PC-9 (cell line): ENCODE measurements at regions not wholly inside any gene's neighbourhood (a gene's known extent, or its start where the extent isn't known, plus 50 kb on each side); places are given as distances from the start of the nearest gene placed in this dataset.

ENCODE experiments used
- BruUV-seq: library from RNA; stranded (reverse); fragments of 400-500 nt; replicated peaks from 2 replicates; lab custom pipeline; 2021; lab: Mats Ljungman, UMichigan
- CTCF ChIA-PET: fragments of 300-600 bp; sonication (Branson Sonifier 250); formaldehyde crosslinking; loops from one replicate; lab custom pipeline; 2022; ENCODE audit warnings: antibody characterized with exemption; lab: Charles Lee
- POLR2A ChIA-PET: fragments of 300-600 bp; sonication (Branson Sonifier 250); formaldehyde crosslinking; loops from one replicate; lab custom pipeline; 2022; ENCODE audit warnings: antibody characterized with exemption; ENCODE audit not compliant: unreplicated experiment; lab: Charles Lee
- DNase-seq, 2 experiments: peaks; one replicate each; pipeline versions ENCODE4 v3.0.0 to v3.0.0-alpha.2; 2015 to 2022; ENCODE audit warnings: mixed read lengths in 1 of 2
- H2AFZ ChIP-seq: fragments of 200-600 bp; sonication (generic); 2 replicates; pipeline ENCODE4 v1.8.1; 2017; ENCODE audit warnings: antibody characterized with exemption
- H3F3A ChIP-seq: fragments of 200-600 bp; sonication (generic); 2 replicates; pipeline ENCODE4 v1.8.1; 2017; ENCODE audit warnings: antibody characterized with exemption, mild to moderate bottlenecking, low read depth; ENCODE audit not compliant: insufficient read depth
- H3K27ac ChIP-seq: fragments of 200-600 bp; sonication (generic); 2 replicates; pipeline ENCODE4 v1.6.1; 2016; ENCODE audit warnings: mixed run types
- H3K27me3 ChIP-seq: fragments of 200-600 bp; sonication (generic); 2 replicates; pipeline ENCODE4 v1.6.1; 2016; ENCODE audit warnings: low read depth, mixed run types; ENCODE audit not compliant: insufficient read depth
- H3K36me3 ChIP-seq: fragments of 200-600 bp; sonication (generic); 2 replicates; pipeline ENCODE4 v1.6.1; 2016; ENCODE audit warnings: low read depth, mixed run types
- H3K4me1 ChIP-seq: fragments of 200-600 bp; sonication (generic); replicated peaks from 2 replicates; pipeline ENCODE4 v1.6.1; 2016; ENCODE audit warnings: mixed run types; ENCODE audit not compliant: insufficient read depth
- H3K4me2 ChIP-seq: fragments of 200-600 bp; sonication (generic); 2 replicates; pipeline ENCODE4 v1.6.1; 2017; ENCODE audit warnings: mixed run types
- H3K4me3 ChIP-seq: fragments of 200-600 bp; sonication (generic); 2 replicates; pipeline ENCODE4 v1.6.1; 2016; ENCODE audit warnings: mixed run types
- H3K79me2 ChIP-seq: fragments of 200-600 bp; sonication (generic); 2 replicates; pipeline ENCODE4 v1.6.1; 2017; ENCODE audit warnings: low read depth, mixed run types
- H3K9me2 ChIP-seq: fragments of 200-600 bp; sonication (generic); 2 replicates; pipeline ENCODE4 v1.8.1; 2017; ENCODE audit warnings: mild to moderate bottlenecking; ENCODE audit not compliant: insufficient read depth
- H3K9me3 ChIP-seq: fragments of 200-600 bp; sonication (generic); 2 replicates; pipeline ENCODE4 v1.8.1; 2016; ENCODE audit warnings: low read depth; ENCODE audit not compliant: insufficient read depth
- H4K20me1 ChIP-seq: fragments of 200-600 bp; sonication (generic); 2 replicates; pipeline ENCODE4 v1.8.1; 2017; ENCODE audit not compliant: insufficient read depth
- EZH2 ChIP-seq: fragments of 200-600 bp; sonication (generic); IDR thresholded peaks from 2 replicates; pipeline ENCODE4 v1.8.0; 2017; ENCODE audit warnings: antibody characterized with exemption, low read depth
- intact Hi-C: fragments of 100-400 bp; cut with micrococcal nuclease; formaldehyde crosslinking; loops from one replicate; pipeline ENCODE4 v1.10.0; 2022; ENCODE audit not compliant: unreplicated experiment
- TF ChIP-seq, protein P1 (sequence below): fragments of 200-600 bp; sonication (generic); conservative IDR thresholded peaks from 2 replicates; pipeline ENCODE4 v1.6.1; 2017; ENCODE audit warnings: mixed run types, antibody characterized with exemption, mild to moderate bottlenecking, moderate library complexity

DNA sequence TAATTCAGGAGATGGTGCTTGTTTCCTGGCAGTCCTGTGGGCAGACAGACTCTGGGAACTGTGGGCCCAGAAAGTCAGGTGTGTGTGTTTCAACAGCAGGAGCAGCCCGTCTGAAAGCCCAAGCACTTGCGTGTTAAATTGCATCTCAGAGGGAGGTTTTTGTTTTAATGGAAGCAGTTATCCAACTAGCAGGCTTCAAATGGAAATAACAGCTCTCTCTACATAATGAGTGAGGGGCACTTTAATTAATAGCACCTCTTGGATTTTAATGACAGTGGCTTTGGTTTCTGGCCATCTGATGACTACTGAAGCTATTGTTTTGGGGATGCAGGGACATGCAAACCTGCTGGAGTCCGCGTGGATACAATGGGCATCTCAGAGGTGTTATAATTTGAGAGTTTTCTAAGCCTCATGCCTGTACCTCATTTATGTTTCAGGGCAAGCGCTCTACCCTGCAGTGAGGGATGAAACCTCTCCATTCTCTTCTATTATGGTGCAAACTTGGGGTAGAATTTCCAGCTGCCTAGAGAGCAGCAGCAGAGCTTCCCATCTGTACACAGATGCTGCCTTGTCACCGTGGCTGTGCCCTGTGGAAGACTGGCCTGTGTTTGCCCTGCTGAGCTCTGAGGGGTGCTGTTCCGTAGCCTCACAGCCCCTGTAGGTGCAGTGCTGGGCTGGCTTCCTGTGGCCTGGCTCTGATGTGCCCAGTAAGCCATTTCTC lies 206.6 kb upstream of the GPR26 start:
- Histone ChIP-seq H3F3A (no peaks in the 10 kb centered on the region), H3K4me3 (no peak overlapping the region), H3K36me3 (no peaks in the 10 kb centered on the region), H3K4me2 (no peak overlapping the region), H3K4me1 (no peaks in the 10 kb centered on the region), H3K79me2 (no peaks in the 10 kb centered on the region), H3K9me3 (no peaks in the 10 kb centered on the region), H3K27ac (no peak overlapping the region), H3K9me2 (no peaks in the 10 kb centered on the region), H4K20me1 (no peaks in the 10 kb centered on the region), H2AFZ (no peak overlapping the region), H3K27me3 (peaks cover 45% of the 10 kb centered on the region)
- BruUV-seq: no TSS peak
- CTCF ChIA-PET: no interaction called here
- POLR2A ChIA-PET: no interaction called here
- no peak for TF ChIP-seq EZH2
- TF ChIP-seq, protein P1, sequence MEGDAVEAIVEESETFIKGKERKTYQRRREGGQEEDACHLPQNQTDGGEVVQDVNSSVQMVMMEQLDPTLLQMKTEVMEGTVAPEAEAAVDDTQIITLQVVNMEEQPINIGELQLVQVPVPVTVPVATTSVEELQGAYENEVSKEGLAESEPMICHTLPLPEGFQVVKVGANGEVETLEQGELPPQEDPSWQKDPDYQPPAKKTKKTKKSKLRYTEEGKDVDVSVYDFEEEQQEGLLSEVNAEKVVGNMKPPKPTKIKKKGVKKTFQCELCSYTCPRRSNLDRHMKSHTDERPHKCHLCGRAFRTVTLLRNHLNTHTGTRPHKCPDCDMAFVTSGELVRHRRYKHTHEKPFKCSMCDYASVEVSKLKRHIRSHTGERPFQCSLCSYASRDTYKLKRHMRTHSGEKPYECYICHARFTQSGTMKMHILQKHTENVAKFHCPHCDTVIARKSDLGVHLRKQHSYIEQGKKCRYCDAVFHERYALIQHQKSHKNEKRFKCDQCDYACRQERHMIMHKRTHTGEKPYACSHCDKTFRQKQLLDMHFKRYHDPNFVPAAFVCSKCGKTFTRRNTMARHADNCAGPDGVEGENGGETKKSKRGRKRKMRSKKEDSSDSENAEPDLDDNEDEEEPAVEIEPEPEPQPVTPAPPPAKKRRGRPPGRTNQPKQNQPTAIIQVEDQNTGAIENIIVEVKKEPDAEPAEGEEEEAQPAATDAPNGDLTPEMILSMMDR: no peak
- intact Hi-C loops: no loop called here
- no peak for DNase-seq

DNA sequence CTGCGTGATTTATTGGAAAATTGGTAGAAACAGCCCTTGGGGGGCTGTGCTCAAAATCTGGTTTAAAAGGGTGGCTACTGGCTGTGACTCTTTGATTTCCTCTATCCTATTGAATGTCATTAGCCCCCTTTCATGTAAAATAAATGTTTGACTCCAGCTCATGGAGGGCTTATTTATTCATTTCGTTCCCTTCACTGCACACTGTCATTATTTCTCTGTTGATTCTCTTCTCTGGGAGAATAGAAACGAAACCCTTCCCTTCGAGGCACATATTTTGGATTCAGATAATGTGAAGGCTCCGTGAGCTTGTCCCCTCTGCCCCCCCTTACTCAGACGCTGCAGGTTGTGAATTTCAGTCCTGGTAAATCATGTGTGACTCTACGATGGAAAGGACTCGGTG lies 203.9 kb upstream of the GPR26 start:
- no peak overlapping the region for H3K4me2 ChIP-seq
- ChIA-PET CTCF (no interaction called here), POLR2A (no interaction called here)
- H2AFZ ChIP-seq: no peak overlapping the region
- DNase-seq: no peak
- H3F3A ChIP-seq: no peaks in the 10 kb centered on the region
- H3K9me2 ChIP-seq: no peaks in the 10 kb centered on the region
- intact Hi-C loops: no loop called here
- no peaks in the 10 kb centered on the region for H3K9me3 ChIP-seq
- no peaks in the 10 kb centered on the region for H4K20me1 ChIP-seq
- H3K27ac ChIP-seq: no peak overlapping the region
- no peaks in the 10 kb centered on the region for H3K36me3 ChIP-seq
- no peaks in the 10 kb centered on the region for H3K4me1 ChIP-seq
- peaks cover 54% of the 10 kb centered on the region for H3K27me3 ChIP-seq
- TF ChIP-seq, protein P1: no peak
- TF ChIP-seq EZH2: no peak
- H3K79me2 ChIP-seq: no peaks in the 10 kb centered on the region
- H3K4me3 ChIP-seq: no peak overlapping the region
- no TSS peak for BruUV-seq

GRCh38 chr10:123462756-123463155 lies 203.4 kb upstream of the GPR26 start:
- H4K20me1 ChIP-seq: no peaks in the 10 kb centered on the region
- ChIA-PET POLR2A (no interaction called here), CTCF (no interaction called here)
- no peaks in the 10 kb centered on the region for H3K4me1 ChIP-seq
- no peak overlapping the region for H3K4me3 ChIP-seq
- H3F3A ChIP-seq: no peaks in the 10 kb centered on the region
- no peak overlapping the region for H3K4me2 ChIP-seq
- H3K79me2 ChIP-seq: no peaks in the 10 kb centered on the region
- H3K36me3 ChIP-seq: no peaks in the 10 kb centered on the region
- peaks cover 53% of the 10 kb centered on the region for H3K27me3 ChIP-seq
- no peak for DNase-seq
- no peak overlapping the region for H3K27ac ChIP-seq
- TF ChIP-seq, protein P1: no peak
- no peak for TF ChIP-seq EZH2
- H2AFZ ChIP-seq: no peak overlapping the region
- no peaks in the 10 kb centered on the region for H3K9me3 ChIP-seq
- BruUV-seq: no TSS peak
- intact Hi-C loops: no loop called here
- no peaks in the 10 kb centered on the region for H3K9me2 ChIP-seq
